ENCODE measurements at regions not wholly inside any gene's neighbourhood (a gene's known extent, or its start where the extent isn't known, plus 50 kb on each side); places are given as distances from the start of the nearest gene placed in this dataset.

DNA sequence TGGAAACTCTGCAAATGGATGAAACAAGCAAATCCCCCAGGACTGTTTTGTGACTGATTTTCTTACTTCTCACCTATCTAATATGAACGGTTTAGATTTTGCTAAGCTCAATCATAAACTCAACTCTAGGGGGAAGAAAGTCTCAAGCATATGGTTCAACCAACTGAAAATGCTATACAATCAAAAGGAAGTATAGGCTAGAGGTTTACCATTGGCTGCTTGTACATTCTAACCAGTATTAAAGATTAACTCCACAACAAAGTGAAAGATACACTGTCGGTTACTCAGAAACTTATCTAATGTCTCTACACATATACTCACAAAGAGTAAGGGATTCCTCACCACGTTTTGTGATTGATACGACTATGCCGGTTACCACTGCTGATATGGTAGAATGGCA lies 281.8 kb upstream of the SOX5 start:
- no peaks in the 10 kb centered on the region for H3K4me1 ChIP-seq (ENCODE audit: control insufficient read depth, insufficient read depth, low read length)
- H3K27me3 ChIP-seq (ENCODE audit: control insufficient read depth, insufficient read depth, low read length) = no peaks in the 10 kb centered on the region
- intact Hi-C loops (cut with micrococcal nuclease; ENCODE audit: unreplicated experiment) (no loop called here), in situ Hi-C loops (cut with HindIII; ENCODE audit: low pct_unique_long_range_greater_than_20kb, low sequenced_read_pairs) (no loop called here)
- TF ChIP-seq SIN3A (IDR thresholded peaks at IDR 0.05; ENCODE audit: borderline replicate concordance, insufficient read depth, low read depth, low read length) = no peak
- no peak for TF ChIP-seq TCF7L2 (IDR thresholded peaks at IDR 0.05; ENCODE audit: low read depth, low read length)
- TF ChIP-seq, protein P1, sequence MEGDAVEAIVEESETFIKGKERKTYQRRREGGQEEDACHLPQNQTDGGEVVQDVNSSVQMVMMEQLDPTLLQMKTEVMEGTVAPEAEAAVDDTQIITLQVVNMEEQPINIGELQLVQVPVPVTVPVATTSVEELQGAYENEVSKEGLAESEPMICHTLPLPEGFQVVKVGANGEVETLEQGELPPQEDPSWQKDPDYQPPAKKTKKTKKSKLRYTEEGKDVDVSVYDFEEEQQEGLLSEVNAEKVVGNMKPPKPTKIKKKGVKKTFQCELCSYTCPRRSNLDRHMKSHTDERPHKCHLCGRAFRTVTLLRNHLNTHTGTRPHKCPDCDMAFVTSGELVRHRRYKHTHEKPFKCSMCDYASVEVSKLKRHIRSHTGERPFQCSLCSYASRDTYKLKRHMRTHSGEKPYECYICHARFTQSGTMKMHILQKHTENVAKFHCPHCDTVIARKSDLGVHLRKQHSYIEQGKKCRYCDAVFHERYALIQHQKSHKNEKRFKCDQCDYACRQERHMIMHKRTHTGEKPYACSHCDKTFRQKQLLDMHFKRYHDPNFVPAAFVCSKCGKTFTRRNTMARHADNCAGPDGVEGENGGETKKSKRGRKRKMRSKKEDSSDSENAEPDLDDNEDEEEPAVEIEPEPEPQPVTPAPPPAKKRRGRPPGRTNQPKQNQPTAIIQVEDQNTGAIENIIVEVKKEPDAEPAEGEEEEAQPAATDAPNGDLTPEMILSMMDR (IDR thresholded peaks at IDR 0.05) = no peak
- TF ChIP-seq POLR2AphosphoS5 (IDR thresholded peaks at IDR 0.05; ENCODE audit: low read depth, low read length) = no peak
- no TSS peak for BruUV-seq (replicated peaks)
- no peak overlapping the region for H3K27ac ChIP-seq (ENCODE audit: low read length)
- no peaks in the 10 kb centered on the region for H3K9me3 ChIP-seq (ENCODE audit: control insufficient read depth, insufficient read depth, low read depth, low read length)
- no peak overlapping the region for H3K4me3 ChIP-seq (ENCODE audit: low read depth in 2 of 2, low read length in 2 of 2)
- DNase-seq (ENCODE audit: low read depth, low spot score) (no peak), ATAC-seq (no peak)
- H3K36me3 ChIP-seq (ENCODE audit: control insufficient read depth, insufficient read depth, low read length) = no peaks in the 10 kb centered on the region
- ChIA-PET POLR2A (no interaction called here), CTCF (no interaction called here)

DNA sequence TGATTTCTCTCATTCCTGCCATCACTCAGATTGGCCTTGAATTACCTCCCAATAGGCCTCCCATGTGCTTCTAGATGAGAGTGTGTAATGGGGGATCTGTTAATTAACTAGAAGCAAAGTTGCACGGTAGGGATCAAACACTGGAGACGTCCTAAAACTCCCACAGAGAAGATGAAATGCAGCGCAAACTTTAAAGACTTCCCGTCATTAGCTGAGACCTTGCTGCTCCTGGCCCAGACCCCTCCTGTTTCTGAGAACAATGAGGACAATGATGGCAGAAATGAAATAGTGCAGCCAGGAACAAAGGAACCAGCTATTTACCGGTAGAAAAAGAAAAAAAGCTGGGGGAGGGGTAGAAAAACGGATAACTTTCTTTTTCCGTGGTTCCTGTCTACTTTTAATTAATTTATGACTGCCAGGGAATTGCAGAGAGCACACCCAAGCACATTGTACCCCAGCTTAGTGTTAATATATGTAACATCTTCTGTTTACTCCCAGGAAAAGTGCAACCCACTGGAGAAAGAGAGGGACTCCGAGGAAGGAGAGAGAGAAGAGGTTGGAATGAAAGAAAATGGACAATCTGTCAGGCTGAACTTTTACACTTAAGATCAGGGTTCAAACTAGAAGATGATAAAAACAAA lies 280.7 kb upstream of the SOX5 start:
- ATAC-seq = no peak
- ChIA-PET POLR2A (no interaction called here), CTCF (no interaction called here)
- Histone ChIP-seq H3K9me3 (ENCODE audit: control insufficient read depth, insufficient read depth, low read depth, low read length) (no peaks in the 10 kb centered on the region), H3K27ac (ENCODE audit: low read length) (no peak overlapping the region), H3K36me3 (ENCODE audit: control insufficient read depth, insufficient read depth, low read length) (no peaks in the 10 kb centered on the region), H3K4me3 (ENCODE audit: low read depth in 2 of 2, low read length in 2 of 2) (no peak overlapping the region), H3K4me1 (ENCODE audit: control insufficient read depth, insufficient read depth, low read length) (no peaks in the 10 kb centered on the region), H3K27me3 (ENCODE audit: control insufficient read depth, insufficient read depth, low read length) (no peaks in the 10 kb centered on the region)
- TF ChIP-seq SIN3A (IDR thresholded peaks at IDR 0.05; ENCODE audit: borderline replicate concordance, insufficient read depth, low read depth, low read length) (no peak), POLR2AphosphoS5 (IDR thresholded peaks at IDR 0.05; ENCODE audit: low read depth, low read length) (no peak), TCF7L2 (IDR thresholded peaks at IDR 0.05; ENCODE audit: low read depth, low read length) (no peak)
- TF ChIP-seq, protein P1 (IDR thresholded peaks at IDR 0.05) = no peak
- TF ChIP-seq, protein P2, sequence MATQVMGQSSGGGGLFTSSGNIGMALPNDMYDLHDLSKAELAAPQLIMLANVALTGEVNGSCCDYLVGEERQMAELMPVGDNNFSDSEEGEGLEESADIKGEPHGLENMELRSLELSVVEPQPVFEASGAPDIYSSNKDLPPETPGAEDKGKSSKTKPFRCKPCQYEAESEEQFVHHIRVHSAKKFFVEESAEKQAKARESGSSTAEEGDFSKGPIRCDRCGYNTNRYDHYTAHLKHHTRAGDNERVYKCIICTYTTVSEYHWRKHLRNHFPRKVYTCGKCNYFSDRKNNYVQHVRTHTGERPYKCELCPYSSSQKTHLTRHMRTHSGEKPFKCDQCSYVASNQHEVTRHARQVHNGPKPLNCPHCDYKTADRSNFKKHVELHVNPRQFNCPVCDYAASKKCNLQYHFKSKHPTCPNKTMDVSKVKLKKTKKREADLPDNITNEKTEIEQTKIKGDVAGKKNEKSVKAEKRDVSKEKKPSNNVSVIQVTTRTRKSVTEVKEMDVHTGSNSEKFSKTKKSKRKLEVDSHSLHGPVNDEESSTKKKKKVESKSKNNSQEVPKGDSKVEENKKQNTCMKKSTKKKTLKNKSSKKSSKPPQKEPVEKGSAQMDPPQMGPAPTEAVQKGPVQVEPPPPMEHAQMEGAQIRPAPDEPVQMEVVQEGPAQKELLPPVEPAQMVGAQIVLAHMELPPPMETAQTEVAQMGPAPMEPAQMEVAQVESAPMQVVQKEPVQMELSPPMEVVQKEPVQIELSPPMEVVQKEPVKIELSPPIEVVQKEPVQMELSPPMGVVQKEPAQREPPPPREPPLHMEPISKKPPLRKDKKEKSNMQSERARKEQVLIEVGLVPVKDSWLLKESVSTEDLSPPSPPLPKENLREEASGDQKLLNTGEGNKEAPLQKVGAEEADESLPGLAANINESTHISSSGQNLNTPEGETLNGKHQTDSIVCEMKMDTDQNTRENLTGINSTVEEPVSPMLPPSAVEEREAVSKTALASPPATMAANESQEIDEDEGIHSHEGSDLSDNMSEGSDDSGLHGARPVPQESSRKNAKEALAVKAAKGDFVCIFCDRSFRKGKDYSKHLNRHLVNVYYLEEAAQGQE (IDR thresholded peaks at IDR 0.05; ENCODE audit: insufficient read depth in 1 of 2, low read depth in 2 of 2, low read length in 1 of 2) = no peak
- in situ Hi-C loops (cut with HindIII; ENCODE audit: low pct_unique_long_range_greater_than_20kb, low sequenced_read_pairs) = no loop called here
- no TSS peak for BruUV-seq (replicated peaks)
- intact Hi-C loops (cut with micrococcal nuclease; ENCODE audit: unreplicated experiment) = no loop called here
- no peak for DNase-seq (ENCODE audit: low read depth, low spot score)

Measured in Panc1 (cell line).